ENCODE measurements at regions not wholly inside any gene's neighbourhood (a gene's known extent, or its start where the extent isn't known, plus 50 kb on each side); places are given as distances from the start of the nearest gene placed in this dataset.
"Not testable (repeated sequence)": the region's sequence is repeated elsewhere in the genome, so short reads cannot be mapped to it uniquely, and the experiment has no call there.

DNA sequence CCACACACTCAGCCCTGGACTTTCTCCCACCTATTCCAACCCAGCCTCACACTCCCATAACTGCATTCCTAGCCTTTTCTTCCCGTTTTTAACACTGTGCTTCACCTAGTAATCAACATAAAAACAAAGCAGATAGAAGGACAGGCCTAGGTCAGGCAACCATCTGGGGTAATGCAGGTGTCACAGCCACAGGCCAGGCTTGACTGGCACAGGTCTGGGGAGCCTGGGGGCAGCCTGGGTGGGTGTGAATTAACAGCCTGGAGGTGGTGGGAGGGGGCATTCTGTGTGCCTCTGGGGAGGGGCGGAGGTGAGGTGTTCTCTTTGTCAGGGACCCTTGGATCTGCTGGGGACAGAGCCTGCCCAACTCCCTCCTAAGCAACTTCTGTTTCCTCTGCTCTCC, 332.6 kb downstream of the BCL2L11 start:
- H3K4me1 ChIP-seq (ENCODE audit: insufficient read depth, insufficient read length); H3K27me3 ChIP-seq (ENCODE audit: insufficient read depth, insufficient read length); H3K36me3 ChIP-seq (ENCODE audit: insufficient read depth, insufficient read length, low read length); H3K4me3 ChIP-seq (ENCODE audit: insufficient read length, low read depth); H3K9ac ChIP-seq (ENCODE audit: insufficient read length, low read depth); H3K9me3 ChIP-seq (ENCODE audit: insufficient read depth, low read length); DNase-seq (ENCODE audit: low read depth, low spot score): not testable (repeated sequence)

DNA sequence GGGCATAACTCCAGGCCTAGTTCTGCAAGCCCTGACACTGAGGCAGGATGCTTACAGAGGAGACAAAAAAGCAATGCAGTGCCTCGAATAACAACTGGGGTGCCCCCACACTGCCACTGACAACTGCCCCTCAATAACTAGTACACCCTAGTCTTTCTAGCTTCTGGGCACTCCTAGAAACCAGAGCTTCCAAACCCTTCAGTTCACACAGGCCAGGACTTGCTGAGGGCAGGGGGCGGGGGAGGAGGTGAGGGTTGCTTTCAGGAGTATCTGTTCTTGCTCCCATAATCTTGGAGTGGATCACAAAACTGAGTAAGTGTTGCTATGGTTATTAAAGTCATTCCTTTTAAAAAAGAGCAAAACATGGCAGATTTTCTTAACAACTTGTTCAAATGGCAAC, 333.1 kb downstream of the BCL2L11 start:
- H3K9me3 ChIP-seq (ENCODE audit: insufficient read depth, low read length); H3K4me1 ChIP-seq (ENCODE audit: insufficient read depth, insufficient read length); DNase-seq (ENCODE audit: low read depth, low spot score): not testable (repeated sequence)

GRCh38 chr2:111454404-111454803, 333.7 kb downstream of the BCL2L11 start:
- H3K36me3 ChIP-seq (ENCODE audit: insufficient read depth, insufficient read length, low read length); H3K27me3 ChIP-seq (ENCODE audit: insufficient read depth, insufficient read length); H3K4me3 ChIP-seq (ENCODE audit: insufficient read length, low read depth); H3K4me1 ChIP-seq (ENCODE audit: insufficient read depth, insufficient read length); H3K9ac ChIP-seq (ENCODE audit: insufficient read length, low read depth); H3K9me3 ChIP-seq (ENCODE audit: insufficient read depth, low read length): not testable (repeated sequence)
- DNase-seq (ENCODE audit: low read depth, low spot score): peak; percentile 9

More for the DNA sequence above, 333.1 kb downstream of the BCL2L11 start:
- not testable (repeated sequence) for H3K27me3 ChIP-seq (ENCODE audit: insufficient read depth, insufficient read length); H3K9ac ChIP-seq (ENCODE audit: insufficient read length, low read depth); H3K36me3 ChIP-seq (ENCODE audit: insufficient read depth, insufficient read length, low read length); H3K4me3 ChIP-seq (ENCODE audit: insufficient read length, low read depth)

DNA sequence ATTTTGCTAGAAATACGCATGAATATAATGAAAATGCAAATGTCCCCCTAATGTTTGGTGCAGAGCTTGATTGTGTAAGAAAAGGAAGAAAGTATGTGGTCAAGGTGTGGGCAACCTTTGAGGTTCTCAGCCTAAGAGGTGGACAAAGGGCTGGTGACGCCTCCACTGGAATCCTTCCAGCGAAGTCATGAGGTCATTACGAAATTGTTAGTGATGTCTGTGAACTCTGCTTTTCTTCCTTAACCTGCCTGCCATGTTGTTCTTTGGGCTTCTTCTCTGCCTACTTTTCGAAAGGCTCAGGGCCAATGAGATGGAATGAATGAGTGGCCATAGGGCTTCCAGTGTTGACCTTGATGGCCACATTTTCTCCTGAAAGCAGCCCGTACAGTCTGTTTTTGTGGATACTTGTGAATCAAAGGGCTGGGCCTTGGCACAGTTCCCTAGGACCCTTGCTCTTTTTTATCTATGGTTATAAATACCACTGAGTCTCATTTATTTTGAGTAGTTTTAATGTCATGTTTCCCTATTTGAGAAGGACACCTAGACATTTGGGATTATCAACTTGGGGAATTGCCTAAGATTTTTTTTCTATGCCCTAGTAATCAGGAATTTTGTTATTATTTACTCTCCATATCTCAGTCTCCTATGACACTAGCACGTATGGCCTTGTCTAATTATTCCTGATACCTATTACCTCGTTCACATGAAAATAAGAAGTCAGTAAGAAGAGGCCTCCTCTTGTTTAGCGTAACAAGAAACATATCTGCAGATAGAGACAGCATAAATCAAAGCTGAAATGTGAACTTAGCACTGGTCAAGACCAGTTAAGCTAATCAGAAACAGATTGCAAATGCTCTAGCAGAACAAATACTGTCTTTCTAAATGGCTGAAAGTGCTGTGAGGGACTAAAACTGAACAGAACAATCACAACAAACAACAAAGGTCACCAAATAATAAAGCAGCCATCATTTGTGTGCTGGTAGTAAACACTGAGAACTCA, 334.6 kb downstream of the BCL2L11 start:
- H3K36me3 ChIP-seq (ENCODE audit: insufficient read depth, insufficient read length, low read length); H3K9me3 ChIP-seq (ENCODE audit: insufficient read depth, low read length); H3K4me1 ChIP-seq (ENCODE audit: insufficient read depth, insufficient read length); DNase-seq (ENCODE audit: low read depth, low spot score); H3K4me3 ChIP-seq (ENCODE audit: insufficient read length, low read depth); H3K27me3 ChIP-seq (ENCODE audit: insufficient read depth, insufficient read length); H3K9ac ChIP-seq (ENCODE audit: insufficient read length, low read depth): not testable (repeated sequence)

GRCh38 chr2:111457191-111457590, 336.5 kb downstream of the BCL2L11 start:
- not testable (repeated sequence) for H3K4me1 ChIP-seq (ENCODE audit: insufficient read depth, insufficient read length); H3K27me3 ChIP-seq (ENCODE audit: insufficient read depth, insufficient read length); DNase-seq (ENCODE audit: low read depth, low spot score); H3K9ac ChIP-seq (ENCODE audit: insufficient read length, low read depth); H3K4me3 ChIP-seq (ENCODE audit: insufficient read length, low read depth); H3K36me3 ChIP-seq (ENCODE audit: insufficient read depth, insufficient read length, low read length); H3K9me3 ChIP-seq (ENCODE audit: insufficient read depth, low read length)

DNA sequence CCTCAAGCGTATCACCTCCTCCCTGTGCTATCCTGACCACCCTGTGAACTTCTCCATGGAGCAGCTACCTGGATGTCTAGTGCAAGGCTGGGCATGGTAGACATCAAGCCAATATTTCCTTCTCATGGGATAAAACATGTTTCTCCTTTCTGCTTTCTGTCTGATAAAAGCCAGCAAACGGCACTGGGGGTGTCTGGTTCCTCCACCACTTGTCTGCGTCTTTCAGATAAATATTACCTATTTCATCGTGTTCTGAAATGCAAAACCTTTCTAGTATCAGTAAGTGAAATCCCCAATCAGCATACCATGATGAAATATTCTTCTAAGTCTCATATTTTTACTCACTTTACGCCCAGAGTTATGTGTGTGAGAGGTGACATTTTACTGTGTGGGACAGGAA, 340.2 kb downstream of the BCL2L11 start:
- not testable (repeated sequence) for DNase-seq (ENCODE audit: low read depth, low spot score); H3K27me3 ChIP-seq (ENCODE audit: insufficient read depth, insufficient read length)

DNA sequence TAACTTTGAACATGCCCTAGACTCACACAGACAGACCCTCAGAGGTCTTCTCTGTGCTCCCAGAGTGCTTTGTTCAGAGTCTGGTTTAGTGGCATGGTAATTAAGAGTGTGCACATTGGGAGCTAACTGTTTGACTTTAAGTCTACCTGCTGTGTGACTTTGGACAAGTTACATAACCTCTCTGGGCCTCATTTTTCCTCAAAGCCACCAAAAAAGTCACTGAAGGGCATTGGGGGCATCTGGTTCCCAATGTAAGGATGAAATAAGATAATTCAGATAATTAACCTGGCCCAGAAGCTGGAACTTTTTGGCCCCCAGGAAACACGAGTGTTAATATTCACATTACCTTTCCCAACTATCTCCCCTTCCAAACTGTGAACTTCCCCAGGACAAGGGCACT, 341.1 kb downstream of the BCL2L11 start:
- H3K4me3 ChIP-seq (ENCODE audit: insufficient read length, low read depth); H3K36me3 ChIP-seq (ENCODE audit: insufficient read depth, insufficient read length, low read length); H3K4me1 ChIP-seq (ENCODE audit: insufficient read depth, insufficient read length); H3K9me3 ChIP-seq (ENCODE audit: insufficient read depth, low read length); DNase-seq (ENCODE audit: low read depth, low spot score); H3K27me3 ChIP-seq (ENCODE audit: insufficient read depth, insufficient read length); H3K9ac ChIP-seq (ENCODE audit: insufficient read length, low read depth): not testable (repeated sequence)

More for the DNA sequence above, 340.2 kb downstream of the BCL2L11 start:
- H3K4me3 ChIP-seq (ENCODE audit: insufficient read length, low read depth); H3K4me1 ChIP-seq (ENCODE audit: insufficient read depth, insufficient read length); H3K9ac ChIP-seq (ENCODE audit: insufficient read length, low read depth); H3K9me3 ChIP-seq (ENCODE audit: insufficient read depth, low read length); H3K36me3 ChIP-seq (ENCODE audit: insufficient read depth, insufficient read length, low read length): not testable (repeated sequence)

- not testable (repeated sequence) for H3K9me3 ChIP-seq (ENCODE audit: insufficient read depth, low read length); H3K36me3 ChIP-seq (ENCODE audit: insufficient read depth, insufficient read length, low read length); DNase-seq (ENCODE audit: low read depth, low spot score); H3K4me1 ChIP-seq (ENCODE audit: insufficient read depth, insufficient read length); H3K27me3 ChIP-seq (ENCODE audit: insufficient read depth, insufficient read length); H3K9ac ChIP-seq (ENCODE audit: insufficient read length, low read depth); H3K4me3 ChIP-seq (ENCODE audit: insufficient read length, low read depth)
Measured at GRCh38 chr2:111462572-111462971, 341.9 kb downstream of the BCL2L11 start.

DNA sequence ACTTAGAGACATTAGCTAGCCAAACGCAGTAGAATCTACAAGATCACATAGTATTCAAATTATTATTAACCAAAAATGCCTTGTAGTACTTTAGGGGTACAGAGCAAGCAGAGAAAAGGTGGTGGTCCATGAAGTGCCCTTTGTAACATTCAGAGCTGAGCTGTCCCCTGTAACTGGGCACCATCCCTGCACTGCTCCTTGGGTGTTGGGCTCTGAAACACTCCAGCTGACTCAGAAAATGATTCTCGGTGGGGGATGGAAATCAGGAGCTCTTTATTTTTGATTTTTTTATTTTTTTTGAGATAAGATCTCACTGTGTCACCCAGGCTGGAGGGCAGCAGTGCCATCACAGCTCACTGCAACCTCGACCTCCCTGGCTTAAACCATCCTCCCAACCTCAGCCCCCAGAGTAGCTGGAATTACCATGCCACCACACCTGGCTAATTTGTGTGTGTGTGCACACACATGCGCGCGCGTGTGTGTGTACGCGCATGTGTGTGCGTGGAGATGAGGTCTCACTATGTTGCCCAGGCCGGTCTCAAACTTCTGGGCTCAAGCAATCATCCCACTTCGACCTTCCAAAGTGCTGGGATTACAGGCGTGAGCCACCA, 342.6 kb downstream of the BCL2L11 start:
- H3K9me3 ChIP-seq (ENCODE audit: insufficient read depth, low read length); H3K9ac ChIP-seq (ENCODE audit: insufficient read length, low read depth); H3K27me3 ChIP-seq (ENCODE audit: insufficient read depth, insufficient read length); DNase-seq (ENCODE audit: low read depth, low spot score); H3K4me3 ChIP-seq (ENCODE audit: insufficient read length, low read depth); H3K4me1 ChIP-seq (ENCODE audit: insufficient read depth, insufficient read length); H3K36me3 ChIP-seq (ENCODE audit: insufficient read depth, insufficient read length, low read length): not testable (repeated sequence)

- not testable (repeated sequence) for H3K4me3 ChIP-seq (ENCODE audit: insufficient read length, low read depth); H3K36me3 ChIP-seq (ENCODE audit: insufficient read depth, insufficient read length, low read length); H3K27me3 ChIP-seq (ENCODE audit: insufficient read depth, insufficient read length); H3K9me3 ChIP-seq (ENCODE audit: insufficient read depth, low read length); DNase-seq (ENCODE audit: low read depth, low spot score); H3K4me1 ChIP-seq (ENCODE audit: insufficient read depth, insufficient read length); H3K9ac ChIP-seq (ENCODE audit: insufficient read length, low read depth)
Measured at GRCh38 chr2:111463956-111464355, 343.2 kb downstream of the BCL2L11 start.

GRCh38 chr2:111464367-111464766, 343.7 kb downstream of the BCL2L11 start:
- H3K4me3 ChIP-seq (ENCODE audit: insufficient read length, low read depth); H3K9ac ChIP-seq (ENCODE audit: insufficient read length, low read depth); H3K9me3 ChIP-seq (ENCODE audit: insufficient read depth, low read length); H3K27me3 ChIP-seq (ENCODE audit: insufficient read depth, insufficient read length); H3K36me3 ChIP-seq (ENCODE audit: insufficient read depth, insufficient read length, low read length); H3K4me1 ChIP-seq (ENCODE audit: insufficient read depth, insufficient read length); DNase-seq (ENCODE audit: low read depth, low spot score): not testable (repeated sequence)

GRCh38 chr2:111465521-111465920, 344.8 kb downstream of the BCL2L11 start:
- not testable (repeated sequence) for H3K36me3 ChIP-seq (ENCODE audit: insufficient read depth, insufficient read length, low read length); H3K4me3 ChIP-seq (ENCODE audit: insufficient read length, low read depth); H3K9me3 ChIP-seq (ENCODE audit: insufficient read depth, low read length); H3K4me1 ChIP-seq (ENCODE audit: insufficient read depth, insufficient read length); H3K27me3 ChIP-seq (ENCODE audit: insufficient read depth, insufficient read length); DNase-seq (ENCODE audit: low read depth, low spot score); H3K9ac ChIP-seq (ENCODE audit: insufficient read length, low read depth)

Data from NT2/D1 (cell line).